Esophagus squamous epithelium (tissue), 5 donors: ENCODE measurements at regions not wholly inside any gene's neighbourhood (a gene's known extent, or its start where the extent isn't known, plus 50 kb on each side); places are given as distances from the start of the nearest gene placed in this dataset.

ENCODE experiments used
- DNase-seq: peaks from one replicate; lab custom pipeline; 2025; lab: John Stamatoyannopoulos, UW
- H3K27ac ChIP-seq, 4 donors: fragments of 200-600 bp; sonication (generic); one replicate each; pipeline ENCODE4 v1.5.1; 2016 to 2019; ENCODE audit warnings: mild to moderate bottlenecking in 1 of 4
- H3K27me3 ChIP-seq, 4 donors: fragments of 200-600 bp; sonication (generic); 1 replicate in 3 of 4; 2 replicates in 1 of 4; pipeline versions ENCODE4 v1.5.1 to v1.6.0; 2017 to 2021; ENCODE audit warnings: antibody characterized with exemption in 1 of 4
- H3K36me3 ChIP-seq, 3 donors: fragments of 200-600 bp; sonication (generic); one replicate each; pipeline ENCODE4 v1.5.1; 2016 to 2019
- H3K4me1 ChIP-seq, 3 donors: fragments of 200-600 bp; sonication (generic); one replicate each; pipeline ENCODE4 v1.5.1; 2017 to 2019
- H3K4me3 ChIP-seq, 4 donors: fragments of 200-600 bp; sonication (generic); 1 replicate in 3 of 4; 2 replicates in 1 of 4; pipeline ENCODE4 v1.5.1; 2016 to 2019; ENCODE audit warnings: mild to moderate bottlenecking in 2 of 4, moderate library complexity in 1 of 4
- H3K9me3 ChIP-seq, 3 donors: fragments of 200-600 bp; sonication (generic); one replicate each; pipeline ENCODE4 v1.5.1; 2016 to 2019
- CTCF ChIP-seq, 6 experiments: fragments of 450-650 bp in 4 of 6; fragments of 200-600 bp in 2 of 6; sonication (generic) in 2 of 6; IDR thresholded peaks; one replicate each; pipeline ENCODE4 v1.5.1; 2016 to 2019; ENCODE audit warnings: antibody characterized with exemption in 6 of 6, mild to moderate bottlenecking in 4 of 6, moderate library complexity in 4 of 6
- POLR2A ChIP-seq, 4 donors: fragments of 450-650 bp; IDR thresholded peaks; one replicate each; pipeline ENCODE4 v1.6.1; 2017; ENCODE audit warnings: antibody characterized with exemption in 4 of 4, mild to moderate bottlenecking in 4 of 4, moderate library complexity in 3 of 4
- WGBS, 2 donors: methylation state at CpG; one replicate each; pipeline ENCODE4 v1.1.5; 2018; 5-methylcytosine and 5-hydroxymethylcytosine counted together
- intact Hi-C: fragments of 100-400 bp; cut with DNase I; formaldehyde crosslinking; loops from one replicate; pipeline ENCODE4 v1.15.0; 2022
- donor health status: DM: yes; HTN: yes; CAD: no.

GRCh38 chrX:5802391-5802790 lies 426.3 kb downstream of the NLGN4X start:
- no peaks in the 10 kb centered on the region for H3K36me3 ChIP-seq
- intact Hi-C loops, result no loop called here
- H3K4me1 ChIP-seq, result no peaks in the 10 kb centered on the region
- no peak overlapping the region for H3K27ac ChIP-seq
- no peak overlapping the region for H3K4me3 ChIP-seq
- no peaks in the 10 kb centered on the region for H3K27me3 ChIP-seq
- no peaks in the 10 kb centered on the region for H3K9me3 ChIP-seq
- WGBS, 2 donors, result 0 to 46% methylated on average over 1 of the region's 1 CpG
- DNase-seq, result no peak
- TF ChIP-seq CTCF (IDR thresholded peaks at IDR 0.05) (no peak), POLR2A (IDR thresholded peaks at IDR 0.05) (no peak)

- H3K36me3 ChIP-seq, result no peaks in the 10 kb centered on the region
- intact Hi-C loops, result no loop called here
- WGBS, 2 donors, result 80 to 87% methylated on average over 3 to 4 of the region's 4 CpGs
- H3K27me3 ChIP-seq, result no peaks in the 10 kb centered on the region
- no peak for DNase-seq
- no peak overlapping the region for H3K4me3 ChIP-seq
- no peaks in the 10 kb centered on the region for H3K9me3 ChIP-seq
- no peak overlapping the region for H3K27ac ChIP-seq
- TF ChIP-seq POLR2A (IDR thresholded peaks at IDR 0.05), result no peak
- TF ChIP-seq CTCF (IDR thresholded peaks at IDR 0.05), result no peak
- H3K4me1 ChIP-seq, result no peaks in the 10 kb centered on the region
Observed at GRCh38 chrX:5791721-5792120, 436.9 kb downstream of the NLGN4X start.

GRCh38 chrX:5788910-5789309 lies 439.8 kb downstream of the NLGN4X start:
- no peaks in the 10 kb centered on the region for H3K36me3 ChIP-seq
- intact Hi-C loops, result no loop called here
- no peaks in the 10 kb centered on the region for H3K27me3 ChIP-seq
- DNase-seq, result no peak
- no peak overlapping the region for H3K4me3 ChIP-seq
- H3K27ac ChIP-seq, result no peak overlapping the region
- no peak for TF ChIP-seq CTCF (IDR thresholded peaks at IDR 0.05)
- TF ChIP-seq POLR2A (IDR thresholded peaks at IDR 0.05), result no peak
- H3K4me1 ChIP-seq, result no peaks in the 10 kb centered on the region
- WGBS, 2 donors, result 58 to 60% methylated on average over 3 to 4 of the region's 4 CpGs
- no peaks in the 10 kb centered on the region for H3K9me3 ChIP-seq

GRCh38 chrX:5780821-5781220 lies 447.8 kb downstream of the NLGN4X start:
- WGBS, 2 donors, result 38 to 50% methylated on average over 2 of the region's 2 CpGs
- Histone ChIP-seq H3K27ac (no peak overlapping the region), H3K27me3 (no peaks in the 10 kb centered on the region), H3K4me1 (no peaks in the 10 kb centered on the region), H3K4me3 (no peak overlapping the region), H3K36me3 (no peaks in the 10 kb centered on the region), H3K9me3 (no peaks in the 10 kb centered on the region)
- intact Hi-C loops, result no loop called here
- TF ChIP-seq CTCF (IDR thresholded peaks at IDR 0.05) (no peak), POLR2A (IDR thresholded peaks at IDR 0.05) (no peak)
- no peak for DNase-seq

GRCh38 chrX:5775846-5776430 lies 452.7 kb downstream of the NLGN4X start:
- WGBS, 2 donors, result 44 to 47% methylated on average over 5 of the region's 5 CpGs
- no peaks in the 10 kb centered on the region for H3K9me3 ChIP-seq
- no peaks in the 10 kb centered on the region for H3K36me3 ChIP-seq
- no peak for DNase-seq
- no peak overlapping the region for H3K27ac ChIP-seq
- intact Hi-C loops, result no loop called here
- H3K4me1 ChIP-seq, result no peaks in the 10 kb centered on the region
- H3K4me3 ChIP-seq, result no peak overlapping the region
- H3K27me3 ChIP-seq, result no peaks in the 10 kb centered on the region
- TF ChIP-seq CTCF (IDR thresholded peaks at IDR 0.05), result no peak
- no peak for TF ChIP-seq POLR2A (IDR thresholded peaks at IDR 0.05)
